HT-29 (cell line): ENCODE measurements at regions not wholly inside any gene's neighbourhood (a gene's known extent, or its start where the extent isn't known, plus 50 kb on each side); places are given as distances from the start of the nearest gene placed in this dataset.
"Not testable (repeated sequence)": the region's sequence is repeated elsewhere in the genome, so short reads cannot be mapped to it uniquely, and the experiment has no call there.

Source experiments
- DNase-seq: peaks from one replicate; pipeline ENCODE4 v3.0.0-alpha.2; 2015; ENCODE audit warnings: low spot score

DNA sequence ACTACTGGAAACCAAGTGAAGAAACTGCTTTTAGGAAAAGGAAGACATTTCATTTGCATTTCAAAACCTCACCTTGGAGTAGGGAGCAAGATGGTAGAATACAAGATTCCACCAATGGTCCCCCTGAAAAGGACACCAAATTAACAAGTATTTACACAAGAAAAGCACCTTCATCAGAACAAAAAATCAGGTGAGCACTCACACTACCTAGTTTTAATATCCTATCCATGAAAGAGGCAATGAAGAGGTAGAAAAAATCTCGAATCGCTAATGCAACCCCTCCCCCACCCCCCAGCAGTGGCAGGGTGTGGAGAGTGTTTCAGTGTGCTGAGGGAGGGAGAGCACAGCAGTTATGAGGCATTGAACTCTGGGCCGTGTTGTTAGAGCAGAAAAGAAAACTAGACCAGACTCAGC is 1397.0 kb upstream of the C9orf72 start:
- DNase-seq, result no peak

DNA sequence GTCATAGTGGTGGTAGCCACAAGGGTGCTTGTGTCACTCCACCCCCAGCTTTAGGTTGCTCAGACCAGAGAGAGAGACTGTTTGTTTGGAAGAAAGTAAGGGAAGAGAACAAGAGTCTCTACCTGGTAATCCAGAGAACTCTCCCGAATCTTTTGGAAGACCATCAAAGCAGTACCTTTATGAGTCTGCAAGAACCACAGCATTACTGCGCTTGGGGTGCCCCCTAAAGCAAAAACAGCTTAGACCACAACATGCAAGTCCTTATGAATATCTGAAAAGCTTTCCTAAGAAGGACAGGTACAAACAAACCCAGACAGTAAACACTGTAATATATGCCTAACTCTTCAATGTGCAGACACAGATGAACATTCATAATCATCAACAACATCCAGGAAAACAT is 1398.6 kb upstream of the C9orf72 start:
- DNase-seq, result no peak

DNA sequence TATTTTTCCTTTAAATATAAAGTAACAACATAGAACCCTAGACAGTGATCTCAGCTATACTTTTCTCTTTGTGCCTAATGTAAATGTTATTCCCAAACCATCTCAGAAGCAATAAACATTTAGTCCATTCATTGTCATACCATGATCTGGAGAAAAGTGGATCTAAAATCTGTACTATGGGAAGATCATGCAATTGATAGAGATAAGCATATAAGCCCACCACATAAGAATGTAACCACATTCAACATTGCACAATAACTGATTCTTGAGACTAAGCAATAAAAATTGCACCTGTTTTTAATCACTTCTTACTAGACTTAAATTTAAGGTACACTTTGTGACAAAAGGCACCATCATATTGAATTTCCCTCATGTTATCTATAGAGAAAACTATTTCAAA is 1403.0 kb upstream of the C9orf72 start:
- no peak for DNase-seq

DNA sequence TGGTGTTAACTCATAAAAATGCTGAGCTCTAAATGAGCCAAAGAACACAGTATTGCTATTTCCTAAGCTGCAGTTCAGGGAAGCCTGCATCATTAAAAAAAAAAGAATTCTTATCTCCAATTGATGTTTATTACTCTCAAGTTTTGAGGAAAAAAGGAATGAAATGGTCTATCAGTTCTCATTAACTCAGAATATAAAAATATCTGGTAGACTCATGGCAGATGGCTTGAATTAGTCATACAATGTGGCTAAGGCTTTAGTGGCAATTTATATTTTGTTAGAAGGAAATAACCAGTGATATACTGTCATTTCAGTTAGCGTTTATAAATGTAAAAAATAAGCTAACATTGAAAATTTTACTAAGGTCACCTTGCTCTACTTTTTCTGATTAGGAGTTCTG is 1403.4 kb upstream of the C9orf72 start:
- no peak for DNase-seq

DNA sequence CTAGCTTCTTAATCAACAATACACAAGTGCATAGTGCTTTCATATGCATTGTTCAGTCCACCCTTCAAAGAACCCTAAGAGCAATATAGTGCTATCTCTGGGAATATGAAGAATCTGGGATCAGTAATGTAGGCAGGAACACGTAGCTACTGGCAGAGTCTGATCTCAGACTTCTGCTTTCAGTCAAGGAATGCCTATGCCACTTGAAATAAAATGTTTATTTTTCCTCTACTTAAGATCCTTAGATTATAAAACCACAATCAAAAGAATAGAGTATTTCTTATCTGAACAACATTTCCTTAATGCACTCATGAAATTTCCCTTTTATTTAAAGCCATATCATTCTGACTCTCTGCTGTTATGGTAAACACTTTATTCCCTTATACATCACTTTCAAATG is 1407.8 kb upstream of the C9orf72 start:
- DNase-seq, result no peak

- DNase-seq, result no peak
Observed at GRCh38 chr9:28981711-28982110, 1408.4 kb upstream of the C9orf72 start.

GRCh38 chr9:28984016-28984415 is 1410.7 kb upstream of the C9orf72 start:
- no peak for DNase-seq

- not testable (repeated sequence) for DNase-seq
Observed at GRCh38 chr9:28990009-28990408, 1416.7 kb upstream of the C9orf72 start.

DNA sequence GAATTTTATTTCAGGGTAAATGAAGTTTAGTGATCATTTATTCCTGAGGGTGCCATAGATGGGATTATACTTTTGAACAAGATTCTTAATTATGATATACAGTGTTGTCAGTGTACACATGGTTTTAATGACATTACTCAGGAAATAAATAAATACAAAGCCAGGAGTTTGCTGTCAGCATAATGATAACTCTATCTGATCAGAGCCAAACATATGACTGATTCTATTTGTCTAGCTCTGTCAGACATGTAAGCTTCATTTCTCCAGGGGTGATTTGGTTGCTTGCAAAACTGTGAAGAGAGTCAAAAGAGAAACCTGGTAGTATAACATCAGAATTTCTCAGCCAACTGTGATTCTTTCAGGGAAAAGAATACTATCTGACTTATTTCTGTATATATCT is 1425.8 kb upstream of the C9orf72 start:
- no peak for DNase-seq

DNA sequence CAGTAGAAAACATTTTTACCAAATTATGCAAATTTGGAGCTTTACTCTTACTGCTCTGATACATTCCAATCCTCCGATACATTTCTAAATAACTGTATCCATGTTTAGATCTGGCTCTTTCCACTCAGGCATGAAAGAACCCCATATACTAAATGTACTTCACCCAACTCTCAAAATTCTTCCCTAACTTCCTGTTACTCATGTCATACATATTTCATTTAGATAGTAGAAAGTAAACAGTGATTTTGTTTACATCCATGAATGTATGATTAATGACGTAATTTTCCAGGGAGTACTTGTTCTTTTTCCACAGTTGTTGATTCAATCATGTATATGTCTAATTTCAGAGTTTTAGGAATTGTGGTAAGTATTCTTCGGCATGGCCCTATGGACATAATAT is 1426.5 kb upstream of the C9orf72 start:
- no peak for DNase-seq

GRCh38 chr9:29001006-29001405 is 1427.7 kb upstream of the C9orf72 start:
- DNase-seq, result no peak

- DNase-seq, result no peak
Observed at GRCh38 chr9:29004988-29005387, 1431.7 kb upstream of the C9orf72 start.

DNA sequence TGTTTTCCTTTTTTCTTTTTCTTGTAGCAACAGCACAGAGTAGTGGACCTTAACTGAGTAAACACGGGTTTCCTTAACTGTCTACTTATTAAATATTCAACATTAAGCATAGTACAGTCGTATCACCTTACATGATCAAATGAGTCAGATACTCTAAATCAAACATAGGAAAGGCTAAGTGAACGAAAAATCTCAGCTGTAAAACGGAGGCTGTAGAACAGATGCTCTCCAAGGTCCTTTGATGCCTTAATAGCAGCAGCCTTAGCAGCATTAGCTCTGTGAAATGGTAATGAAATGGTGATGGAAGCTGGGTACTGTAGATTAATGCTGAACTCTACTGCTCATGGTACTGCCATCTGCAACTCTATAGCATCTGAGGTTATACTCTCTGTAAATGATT is 1433.3 kb upstream of the C9orf72 start:
- no peak for DNase-seq

DNA sequence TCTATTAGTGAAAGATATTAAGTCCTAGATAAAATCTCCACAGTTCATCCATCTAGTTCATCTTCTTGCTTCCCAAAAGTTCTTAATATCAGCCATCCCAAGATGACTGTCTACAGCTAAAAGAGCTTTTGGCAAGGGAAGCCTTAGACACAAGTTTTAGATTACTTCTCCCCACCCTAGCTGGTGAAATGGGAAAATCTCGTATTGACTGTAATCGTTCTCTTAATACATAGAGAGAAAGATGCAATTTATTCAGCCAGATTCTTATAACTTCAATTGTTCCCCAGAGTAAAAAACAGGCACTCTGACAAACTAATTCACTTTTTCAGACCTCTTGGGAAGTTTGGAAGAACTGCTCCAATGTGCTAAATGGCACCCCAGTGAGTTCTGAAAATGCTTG is 1439.6 kb upstream of the C9orf72 start:
- DNase-seq, result no peak

- no peak for DNase-seq
Observed at GRCh38 chr9:29021632-29022031, 1448.4 kb upstream of the C9orf72 start.

GRCh38 chr9:29038332-29038731 is 1465.1 kb upstream of the C9orf72 start:
- DNase-seq, result no peak

DNA sequence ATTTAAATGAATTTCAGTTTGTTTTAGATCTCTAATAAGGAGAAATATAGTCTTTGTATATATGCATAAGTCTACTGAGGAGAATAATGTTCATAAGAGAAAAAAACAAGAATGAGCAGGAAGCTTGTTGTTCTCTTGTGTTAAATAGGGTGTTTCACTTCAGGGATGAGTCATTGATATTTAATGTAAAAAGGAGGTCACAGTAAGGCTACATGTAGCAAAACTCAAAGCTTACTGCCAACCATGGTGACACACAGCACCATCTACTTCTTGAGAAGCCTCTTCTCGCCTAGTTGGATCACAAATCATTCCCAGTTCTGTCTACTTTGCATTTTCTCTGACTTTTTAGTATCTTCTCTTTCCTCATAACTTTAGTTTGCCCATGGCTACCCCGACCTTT is 1466.0 kb upstream of the C9orf72 start:
- no peak for DNase-seq

GRCh38 chr9:29043072-29043471 is 1469.8 kb upstream of the C9orf72 start:
- no peak for DNase-seq

DNA sequence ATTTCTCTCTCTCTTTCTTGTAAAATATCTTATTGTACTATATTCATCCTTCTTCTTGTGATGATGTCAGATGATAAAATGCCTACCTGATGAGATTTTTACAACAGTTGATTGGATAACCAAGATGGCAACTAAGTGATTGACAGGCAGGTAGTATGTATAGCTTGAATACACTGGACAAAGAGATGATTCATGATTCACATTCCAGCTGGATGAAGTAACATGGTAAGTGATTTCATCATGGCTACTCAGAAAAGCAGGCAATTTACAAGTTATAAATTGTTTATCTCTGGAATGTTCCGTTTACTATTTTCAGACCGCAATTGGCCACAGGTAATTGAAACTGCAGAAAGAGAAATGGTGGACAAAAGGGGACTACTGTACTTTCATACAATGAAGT is 1471.7 kb upstream of the C9orf72 start:
- DNase-seq, result no peak

DNA sequence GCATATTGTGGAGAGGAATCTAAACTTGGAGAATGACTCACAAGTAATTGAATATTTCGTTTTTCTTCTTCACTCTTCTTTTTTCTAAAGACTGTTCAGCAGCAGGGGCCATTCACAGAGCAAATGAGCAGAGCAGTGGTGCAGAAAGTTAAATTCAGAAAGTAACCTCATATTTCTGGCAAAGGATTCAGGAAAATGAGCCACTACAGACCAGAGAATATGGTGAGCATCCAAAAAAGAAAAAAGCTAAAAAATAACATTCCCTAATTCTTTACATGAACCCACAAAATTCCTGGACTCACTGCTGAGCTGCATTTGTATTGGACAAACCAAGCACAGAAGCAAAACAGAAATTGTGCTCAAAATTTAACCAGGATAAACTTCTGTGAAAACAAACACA is 1486.8 kb upstream of the C9orf72 start:
- DNase-seq, result no peak

DNA sequence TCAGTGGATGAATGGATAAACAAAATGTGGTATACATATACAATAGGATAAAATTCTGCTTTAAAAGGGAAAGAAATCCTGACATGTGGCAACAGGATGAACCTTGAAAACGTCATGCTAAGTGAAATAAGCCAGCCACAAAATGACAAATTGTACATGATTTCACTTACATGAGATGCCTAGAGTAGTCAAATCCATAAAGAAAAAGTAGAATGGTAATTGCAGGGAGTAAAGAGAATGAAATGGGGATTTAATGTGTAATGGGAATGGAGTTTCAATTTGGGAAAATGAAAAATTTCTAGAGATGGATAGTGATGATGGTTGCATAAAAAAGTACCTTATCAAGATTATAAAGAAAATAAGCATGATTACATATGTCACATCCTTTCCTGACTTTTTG is 1489.2 kb upstream of the C9orf72 start:
- DNase-seq, result no peak

DNA sequence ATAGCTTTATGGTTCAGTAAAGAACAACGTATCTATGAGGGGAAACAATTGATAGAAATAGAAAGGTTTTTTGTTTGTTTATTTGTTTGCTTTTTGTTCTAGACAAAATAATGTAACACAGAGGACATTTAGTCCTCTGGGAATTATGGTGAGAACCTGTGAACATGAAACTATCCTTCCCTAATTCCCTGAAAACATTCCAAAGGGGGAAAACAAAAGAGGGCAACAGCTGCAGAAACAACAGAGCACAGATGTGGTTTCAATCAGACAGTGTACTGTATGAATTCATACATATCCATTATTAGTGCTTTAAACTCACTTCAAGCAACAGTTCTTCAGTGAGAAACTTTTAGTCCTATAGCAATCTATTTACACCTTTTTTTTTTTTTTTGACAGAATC is 1489.8 kb upstream of the C9orf72 start:
- no peak for DNase-seq

GRCh38 chr9:29066141-29066640 is 1492.9 kb upstream of the C9orf72 start:
- DNase-seq, result no peak

- DNase-seq, result no peak
Observed at GRCh38 chr9:29068461-29068860, 1495.2 kb upstream of the C9orf72 start.

DNA sequence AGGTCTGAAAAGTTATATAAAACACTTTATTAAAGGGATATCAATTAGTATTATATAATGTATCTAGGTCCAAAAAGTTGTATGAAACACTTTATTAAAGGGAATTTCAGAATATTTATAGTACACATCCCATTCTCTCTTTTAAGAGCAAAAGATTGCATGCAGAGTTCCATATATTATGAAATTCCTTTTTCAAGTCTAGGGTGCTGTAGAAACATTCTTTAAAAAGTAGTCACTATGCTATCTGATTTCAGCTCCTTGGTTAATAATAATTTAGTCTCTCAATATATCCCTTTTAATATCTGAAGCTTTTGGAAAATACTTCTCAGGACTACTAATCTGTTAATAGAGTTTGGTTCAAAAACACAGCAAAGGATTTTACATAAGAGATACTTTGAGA is 1496.1 kb upstream of the C9orf72 start:
- no peak for DNase-seq
